ENCODE measurements at regions not wholly inside any gene's neighbourhood (a gene's known extent, or its start where the extent isn't known, plus 50 kb on each side); places are given as distances from the start of the nearest gene placed in this dataset.

GRCh38 chr12:114779186-114779585 lies 95.2 kb upstream of the TBX3 start:
- no peak for TF ChIP-seq CTCF (conservative IDR thresholded peaks at IDR 0.05)
- no peak for TF ChIP-seq ZFX (IDR thresholded peaks at IDR 0.05)

All from C4-2B (cell line).